RWPE2 (cell line): ENCODE measurements at regions not wholly inside any gene's neighbourhood (a gene's known extent, or its start where the extent isn't known, plus 50 kb on each side); places are given as distances from the start of the nearest gene placed in this dataset.
"Not testable (repeated sequence)": the region's sequence is repeated elsewhere in the genome, so short reads cannot be mapped to it uniquely, and the experiment has no call there.

ENCODE experiments used
- ATAC-seq: fragments of 200-7000 bp; cut with Tn5 transposase; 3 replicates; pipeline ENCODE4 v1.9.1; 2021; ENCODE audit warnings: low read depth
- DNase-seq: peaks from one replicate; pipeline ENCODE4 v3.0.0-alpha.2; 2020; ENCODE audit warnings: low spot score
- H3K27ac ChIP-seq: fragments of 450-650 bp; 2 replicates; pipeline ENCODE4 v1.5.1; 2017; ENCODE audit warnings: mild to moderate bottlenecking; ENCODE audit not compliant: poor library complexity, severe bottlenecking
- H3K27me3 ChIP-seq: fragments of 250-450 bp; sonication (Bioruptor Pico); 2 replicates; pipeline ENCODE4 v1.5.1; 2021; ENCODE audit warnings: mild to moderate bottlenecking, moderate library complexity; ENCODE audit not compliant: insufficient read depth, poor library complexity, severe bottlenecking
- H3K36me3 ChIP-seq: fragments of 250-450 bp; sonication (Bioruptor Pico); 2 replicates; pipeline ENCODE4 v1.5.1; 2020; ENCODE audit warnings: low read depth, mild to moderate bottlenecking, moderate library complexity
- H3K4me1 ChIP-seq: fragments of 250-450 bp; sonication (Bioruptor Pico); 2 replicates; pipeline ENCODE4 v1.5.1; 2021; ENCODE audit warnings: mild to moderate bottlenecking, moderate library complexity; ENCODE audit not compliant: insufficient read depth, poor library complexity, severe bottlenecking
- H3K4me3 ChIP-seq: fragments of 250-450 bp; sonication (Bioruptor Pico); 2 replicates; pipeline ENCODE4 v1.5.1; 2021; ENCODE audit warnings: mild to moderate bottlenecking, moderate library complexity; ENCODE audit not compliant: severe bottlenecking
- H3K9me3 ChIP-seq: fragments of 250-450 bp; sonication (Bioruptor Pico); 2 replicates; pipeline ENCODE4 v1.5.1; 2021; ENCODE audit warnings: mild to moderate bottlenecking, moderate library complexity; ENCODE audit not compliant: severe bottlenecking
- CTCF ChIP-seq: fragments of 450-650 bp; IDR thresholded peaks from one replicate; pipeline ENCODE4 v1.5.1; 2017; ENCODE audit warnings: mild to moderate bottlenecking, moderate library complexity; ENCODE audit not compliant: poor library complexity, severe bottlenecking

- Histone ChIP-seq H3K9me3 (no peaks in the 10 kb centered on the region), H3K27ac (no peak overlapping the region), H3K36me3 (no peaks in the 10 kb centered on the region), H3K4me1 (no peaks in the 10 kb centered on the region), H3K4me3 (no peak overlapping the region), H3K27me3 (peaks cover 5% of the 10 kb centered on the region)
- no peak for TF ChIP-seq CTCF
- DNase-seq: no peak
- no peak for ATAC-seq
Observed at GRCh38 chr9:32200896-32201295, 183.5 kb upstream of the ACO1 start.

- not testable (repeated sequence) for H3K27ac ChIP-seq, H3K36me3 ChIP-seq, H3K27me3 ChIP-seq, H3K9me3 ChIP-seq, H3K4me1 ChIP-seq, H3K4me3 ChIP-seq, DNase-seq, ATAC-seq
Observed at GRCh38 chr9:32209164-32209563, 175.3 kb upstream of the ACO1 start.

GRCh38 chr9:32218100-32218767 lies 166.2 kb upstream of the ACO1 start:
- TF ChIP-seq CTCF: no peak
- Histone ChIP-seq H3K36me3 (no peaks in the 10 kb centered on the region), H3K27me3 (peaks cover 6% of the 10 kb centered on the region), H3K4me3 (no peak overlapping the region), H3K9me3 (no peaks in the 10 kb centered on the region), H3K27ac (no peak overlapping the region), H3K4me1 (no peaks in the 10 kb centered on the region)
- ATAC-seq (no peak), DNase-seq (no peak)

GRCh38 chr9:32220750-32221149 lies 163.7 kb upstream of the ACO1 start:
- DNase-seq: no peak
- ATAC-seq: no peak
- no peaks in the 10 kb centered on the region for H3K4me1 ChIP-seq
- H3K36me3 ChIP-seq: no peaks in the 10 kb centered on the region
- H3K27me3 ChIP-seq: peaks cover 6% of the 10 kb centered on the region
- H3K9me3 ChIP-seq: no peaks in the 10 kb centered on the region
- TF ChIP-seq CTCF: no peak
- no peak overlapping the region for H3K4me3 ChIP-seq
- no peak overlapping the region for H3K27ac ChIP-seq

DNA sequence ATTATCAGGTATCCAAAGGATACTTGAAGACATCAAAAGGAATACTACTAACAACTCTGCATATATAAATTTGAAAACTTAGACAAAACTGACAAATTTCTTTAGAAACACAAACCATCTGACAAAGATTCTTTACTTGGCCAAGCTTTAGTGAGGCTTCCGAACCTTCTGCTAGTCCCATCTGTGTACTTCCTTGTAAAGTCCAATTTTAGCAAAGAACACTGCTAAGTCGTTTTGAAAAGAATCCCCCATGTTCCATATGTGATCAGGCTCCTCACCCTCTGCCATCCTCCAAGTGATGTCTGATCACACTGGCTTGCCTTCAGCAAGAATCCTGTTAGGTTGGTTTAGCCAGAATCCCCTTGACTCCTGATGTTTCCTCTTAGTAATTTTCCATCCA lies 150.0 kb upstream of the ACO1 start:
- Histone ChIP-seq H3K36me3 (no peaks in the 10 kb centered on the region), H3K27me3 (no peaks in the 10 kb centered on the region)

More for the DNA sequence above, 150.0 kb upstream of the ACO1 start:
- no peaks in the 10 kb centered on the region for H3K9me3 ChIP-seq
- H3K27ac ChIP-seq: no peak overlapping the region
- no peak for ATAC-seq
- no peak for TF ChIP-seq CTCF
- no peak for DNase-seq
- H3K4me1 ChIP-seq: no peaks in the 10 kb centered on the region
- no peak overlapping the region for H3K4me3 ChIP-seq
